CD4-positive, alpha-beta T cell treated with Interferon gamma for 1 hour (primary cell): ENCODE measurements at regions not wholly inside any gene's neighbourhood (a gene's known extent, or its start where the extent isn't known, plus 50 kb on each side); places are given as distances from the start of the nearest gene placed in this dataset.

ENCODE experiments used
- DNase-seq: peaks from one replicate; pipeline ENCODE4 v3.0.0-alpha.2; 2020

GRCh38 chr22:49499433-49500075, 328.1 kb downstream of the BRD1 start:
- DNase-seq = no peak

DNA sequence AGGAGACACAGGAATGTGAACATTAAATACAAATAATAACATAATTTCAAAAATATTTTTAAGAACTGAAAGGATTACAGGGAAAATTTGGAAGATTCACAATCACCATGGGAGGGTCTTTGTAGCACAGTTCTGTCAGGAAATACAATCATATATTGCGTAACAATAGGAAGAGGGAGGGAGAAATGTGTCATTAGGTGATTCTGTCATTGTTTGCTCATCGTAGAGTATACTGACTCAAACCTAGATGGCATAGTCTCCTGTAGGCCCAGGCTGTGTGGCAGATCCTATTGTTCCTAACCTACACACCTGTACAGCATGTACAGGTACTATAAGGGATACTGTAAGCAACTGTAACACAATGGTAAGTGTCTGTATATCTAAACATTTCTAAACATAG, 330.4 kb downstream of the BRD1 start:
- DNase-seq = no peak

DNA sequence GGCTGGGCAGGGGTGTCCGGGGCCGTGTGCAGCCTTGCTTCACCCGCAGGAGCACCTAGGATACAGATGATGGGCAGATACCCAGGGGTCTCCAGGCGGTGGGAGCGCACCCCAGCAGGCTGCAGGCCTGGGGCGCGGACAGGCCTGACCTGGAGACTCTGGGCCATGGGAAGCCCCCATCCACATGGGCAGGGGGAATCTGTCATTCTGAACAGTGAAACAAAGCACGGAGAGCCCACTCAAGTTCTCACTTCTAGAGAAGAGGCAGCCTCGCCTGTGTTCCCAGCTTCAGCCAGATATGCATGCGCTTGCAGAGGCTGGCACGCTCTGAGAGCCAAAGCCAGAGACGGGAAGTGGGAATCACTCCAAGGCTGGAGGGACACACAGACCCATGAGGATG, 333.1 kb downstream of the BRD1 start:
- DNase-seq = no peak

DNA sequence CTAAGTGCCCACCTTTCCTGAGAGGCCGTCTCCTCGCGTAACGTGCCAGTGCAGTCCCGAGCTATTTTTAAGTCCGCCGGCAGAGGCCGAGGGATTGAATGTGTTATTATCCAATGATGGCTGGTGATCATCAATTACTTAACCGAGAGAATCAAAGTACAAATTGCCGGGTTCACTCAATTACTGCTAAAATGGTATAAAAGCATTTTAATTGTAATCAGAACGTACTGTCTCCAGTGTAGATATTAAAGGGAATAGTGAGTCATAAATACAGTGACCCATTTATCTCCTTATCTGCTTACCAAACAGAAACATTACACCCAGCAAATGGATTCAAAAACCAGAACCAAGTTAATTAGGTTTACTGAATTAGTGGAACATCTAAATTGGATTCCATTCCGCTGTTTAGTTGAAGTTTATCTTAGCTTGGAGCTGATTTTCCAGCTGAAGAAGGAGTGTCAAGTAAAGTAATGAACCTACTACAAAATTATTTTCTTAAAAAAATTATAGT, 334.9 kb downstream of the BRD1 start:
- DNase-seq = no peak

GRCh38 chr22:49492308-49492707, 335.4 kb downstream of the BRD1 start:
- no peak for DNase-seq

- no peak for DNase-seq
Observed at GRCh38 chr22:49491726-49492125, 335.9 kb downstream of the BRD1 start.

DNA sequence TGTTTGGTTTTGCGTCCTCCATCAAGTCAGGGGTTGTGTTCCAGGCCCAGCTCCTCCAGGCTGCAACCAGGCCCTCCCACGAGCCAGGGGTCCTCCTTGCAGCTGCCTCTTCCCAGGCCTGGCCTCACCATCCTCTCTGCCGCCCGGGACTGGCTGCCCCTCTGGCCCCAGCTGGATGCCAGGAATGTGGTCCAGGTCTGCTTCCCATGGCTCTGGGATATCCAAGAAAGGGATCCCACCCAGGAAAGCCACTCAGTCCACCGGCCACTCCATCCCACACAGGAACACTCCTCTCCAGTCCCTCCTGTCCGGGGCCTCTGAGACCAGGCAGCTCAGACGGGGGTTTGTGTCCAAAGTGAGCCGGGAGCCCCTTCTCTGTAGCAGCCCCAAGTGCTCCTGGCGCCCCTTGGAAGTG, 336.4 kb downstream of the BRD1 start:
- no peak for DNase-seq

- DNase-seq = no peak
Observed at GRCh38 chr22:49490692-49491091, 337.0 kb downstream of the BRD1 start.

DNA sequence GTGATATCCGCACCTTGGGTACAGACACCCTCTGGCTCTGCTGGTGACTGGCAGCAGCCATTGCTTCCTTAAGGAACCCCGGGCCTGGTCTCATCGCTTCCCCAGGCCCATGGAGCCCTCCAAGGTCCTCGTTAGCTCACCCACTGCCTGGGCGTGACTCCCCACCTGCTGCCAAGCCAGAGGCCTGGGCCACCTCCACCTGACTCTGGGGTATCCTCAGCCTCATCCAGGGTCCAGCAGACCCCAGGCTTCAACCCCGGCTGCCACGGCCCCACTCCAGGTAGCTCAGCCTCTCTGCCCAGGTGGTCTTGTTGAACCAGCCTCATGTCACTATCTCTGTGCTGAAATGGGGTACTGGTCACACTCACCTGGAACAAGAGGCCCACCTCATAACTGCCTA, 337.9 kb downstream of the BRD1 start:
- DNase-seq = no peak

DNA sequence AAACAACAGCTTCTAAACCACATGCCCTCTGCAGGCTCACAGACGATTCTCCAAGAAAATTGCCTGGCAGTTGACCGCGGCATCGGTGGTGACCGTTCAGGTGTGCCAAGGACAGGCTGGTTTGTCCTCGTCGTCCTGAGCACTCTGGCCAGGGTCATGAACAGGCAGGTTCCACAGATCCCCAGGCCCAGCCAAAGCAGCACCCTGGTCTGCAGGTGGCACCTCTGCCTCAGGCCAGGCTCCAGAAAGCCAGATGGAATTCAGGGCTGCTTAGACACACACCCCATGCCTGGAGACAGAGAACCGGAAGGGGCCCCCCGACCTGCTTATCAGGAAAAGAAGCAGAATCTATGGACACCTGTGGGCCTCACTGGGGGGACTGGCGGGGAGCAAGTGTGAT, 338.7 kb downstream of the BRD1 start:
- DNase-seq = no peak

GRCh38 chr22:49487950-49488349, 339.7 kb downstream of the BRD1 start:
- DNase-seq = no peak

- DNase-seq = no peak
Observed at GRCh38 chr22:49486225-49486624, 341.4 kb downstream of the BRD1 start.

GRCh38 chr22:49483946-49484345, 343.7 kb downstream of the BRD1 start:
- no peak for DNase-seq

- no peak for DNase-seq
Observed at GRCh38 chr22:49483281-49483870, 344.3 kb downstream of the BRD1 start.

- no peak for DNase-seq
Observed at GRCh38 chr22:49482811-49483210, 344.9 kb downstream of the BRD1 start.

DNA sequence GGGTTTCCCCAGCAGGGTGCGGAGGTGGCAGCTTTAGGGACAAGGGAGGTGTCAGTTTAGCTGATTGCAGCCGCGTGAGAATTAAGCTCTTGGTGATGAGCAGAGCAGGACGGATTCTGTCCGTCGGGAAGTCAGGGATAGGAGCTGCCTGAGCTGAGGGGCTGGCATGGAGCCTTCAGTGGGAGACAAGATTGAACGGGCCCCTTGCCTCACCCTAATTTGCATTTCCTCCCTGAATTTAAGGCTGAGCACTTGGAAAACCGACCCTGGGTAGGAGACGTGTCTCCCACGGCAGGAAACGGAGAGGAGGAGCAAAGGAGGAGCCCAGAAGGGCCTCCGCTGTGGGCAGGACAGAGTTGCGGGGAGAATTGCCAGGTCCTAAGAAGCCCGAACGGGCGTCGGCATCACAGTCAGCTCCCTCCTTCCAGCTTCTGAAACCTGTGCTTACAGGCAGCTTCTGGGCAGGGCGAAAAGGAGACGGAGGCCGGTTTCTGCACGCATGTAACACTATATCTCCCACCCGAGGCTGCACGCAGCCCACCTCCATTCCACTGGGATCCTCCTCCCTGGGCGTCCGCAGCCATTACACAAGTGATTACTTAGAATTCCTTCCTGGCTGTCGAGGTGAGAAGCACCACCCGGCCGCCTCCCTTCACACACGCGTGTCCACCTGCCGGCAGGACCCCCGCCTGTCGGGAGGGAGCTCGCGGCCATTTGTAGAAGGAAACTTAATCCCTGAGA, 345.8 kb downstream of the BRD1 start:
- no peak for DNase-seq

DNA sequence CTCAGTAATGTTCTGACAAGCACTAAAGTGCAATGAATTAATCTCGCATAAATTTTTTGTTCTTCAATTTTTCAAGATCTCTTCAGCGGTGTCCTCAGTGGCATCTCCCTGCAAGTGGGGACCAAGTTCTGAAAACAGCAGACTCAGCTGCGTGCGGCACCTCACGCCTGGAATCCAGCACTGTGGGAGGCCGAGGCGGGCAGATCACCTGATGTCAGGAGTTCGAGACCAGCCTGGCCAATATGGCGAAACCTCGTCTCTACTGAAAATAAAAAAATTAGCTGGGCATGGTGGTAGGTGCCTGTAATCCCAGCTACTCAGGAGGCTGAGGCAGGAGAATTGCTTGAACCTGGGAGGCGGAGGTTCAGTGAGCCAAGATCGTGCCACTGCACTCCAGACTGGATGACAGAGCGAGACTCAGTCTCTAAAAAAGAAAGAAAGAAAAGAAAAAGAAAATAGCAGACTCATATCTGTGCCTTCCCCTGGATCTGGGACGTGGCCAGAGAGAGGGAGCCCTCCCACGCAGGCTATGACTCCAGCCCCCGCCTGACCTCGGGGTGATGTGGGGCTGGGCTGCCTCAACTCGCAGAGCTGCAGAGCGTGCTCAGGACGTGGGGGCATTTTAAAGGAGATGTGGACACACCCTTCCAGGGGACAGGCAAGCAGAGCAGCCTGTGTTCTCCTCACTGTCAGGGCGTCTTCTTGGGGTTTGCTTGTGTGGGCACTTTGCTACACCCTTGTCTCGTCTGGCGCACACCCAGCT, 346.6 kb downstream of the BRD1 start:
- DNase-seq = no peak

GRCh38 chr22:49480331-49480730, 347.3 kb downstream of the BRD1 start:
- no peak for DNase-seq

DNA sequence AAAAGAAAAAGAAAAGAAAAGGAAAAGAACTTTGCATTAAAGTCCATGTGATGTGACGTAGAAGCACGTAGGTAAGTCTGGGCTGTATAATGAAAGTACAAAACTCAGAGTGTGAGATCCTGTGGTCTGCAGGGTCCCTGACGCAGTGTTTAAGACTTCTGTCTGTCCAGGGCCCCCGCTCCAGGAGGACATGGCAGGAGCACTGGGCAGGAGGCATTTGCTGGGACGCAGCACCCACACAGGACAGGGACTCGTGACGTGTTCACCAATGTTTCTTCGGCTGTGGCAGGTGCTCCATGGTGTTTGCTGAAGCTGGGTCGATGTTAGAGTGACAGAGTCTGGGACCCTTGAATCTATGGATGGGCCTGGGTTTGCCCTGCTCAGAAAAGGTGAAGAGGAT, 348.1 kb downstream of the BRD1 start:
- no peak for DNase-seq

GRCh38 chr22:49476800-49477400, 350.8 kb downstream of the BRD1 start:
- DNase-seq = no peak

GRCh38 chr22:49476176-49476575, 351.5 kb downstream of the BRD1 start:
- no peak for DNase-seq

- no peak for DNase-seq
Observed at GRCh38 chr22:49475253-49475652, 352.4 kb downstream of the BRD1 start.

GRCh38 chr22:49473286-49473685, 354.4 kb downstream of the BRD1 start:
- no peak for DNase-seq
